CD14-positive monocyte (primary cell): ENCODE measurements at regions not wholly inside any gene's neighbourhood (a gene's known extent, or its start where the extent isn't known, plus 50 kb on each side); places are given as distances from the start of the nearest gene placed in this dataset.
"Not testable (repeated sequence)": the region's sequence is repeated elsewhere in the genome, so short reads cannot be mapped to it uniquely, and the experiment has no call there.

Experiments
- DNase-seq, 3 donors: peaks; one replicate each; pipeline ENCODE4 v3.0.0-alpha.2; 2011 to 2022
- H2AFZ ChIP-seq: 2 replicates; pipeline ENCODE4 v1.6.0; 2012; ENCODE audit warnings: mild to moderate bottlenecking, low read depth, low read length, inconsistent platforms; ENCODE audit not compliant: insufficient read depth, poor library complexity, severe bottlenecking
- H3K27ac ChIP-seq, 2 donors: 1 replicate in 1 of 2; 2 replicates in 1 of 2; pipeline ENCODE4 v1.5.1; 2012 to 2013; ENCODE audit warnings: low read length in 2 of 2, control low read depth in 1 of 2, inconsistent platforms in 1 of 2, low read depth in 1 of 2, mild to moderate bottlenecking in 1 of 2
- H3K27me3 ChIP-seq, 2 donors: one replicate each; pipeline versions ENCODE4 v1.6.0 to v1.6.1; 2011 to 2013; ENCODE audit warnings: low read length in 2 of 2; ENCODE audit not compliant: control insufficient read depth in 2 of 2, insufficient read depth in 2 of 2
- H3K36me3 ChIP-seq, 2 donors: replicated peaks in 1 of 2; 1 replicate in 1 of 2; 2 replicates in 1 of 2; pipeline versions ENCODE4 v1.5.1 to v1.6.1; 2012 to 2013; ENCODE audit warnings: low read length in 2 of 2, control low read depth in 1 of 2, inconsistent platforms in 1 of 2, mild to moderate bottlenecking in 1 of 2; ENCODE audit not compliant: insufficient read depth in 2 of 2, control insufficient read depth in 1 of 2
- H3K4me1 ChIP-seq, 2 donors: 1 replicate in 1 of 2; 2 replicates in 1 of 2; pipeline versions ENCODE4 v1.5.1 to v1.6.1; 2012 to 2013; ENCODE audit warnings: low read length in 2 of 2, control low read depth in 1 of 2, inconsistent platforms in 1 of 2, mild to moderate bottlenecking in 1 of 2, moderate library complexity in 1 of 2; ENCODE audit not compliant: insufficient read depth in 2 of 2, control insufficient read depth in 1 of 2
- H3K4me2 ChIP-seq: replicated peaks from 2 replicates; pipeline ENCODE3; 2012; ENCODE audit warnings: low read length, moderate library complexity, mild to moderate bottlenecking; ENCODE audit not compliant: poor library complexity, severe bottlenecking; ENCODE audit errors: extremely low read depth
- H3K4me3 ChIP-seq, 3 experiments: fragments of 200-600 bp in 1 of 3; sonication (generic) in 1 of 3; replicated peaks in 1 of 3; 1 replicate in 2 of 3; 2 replicates in 1 of 3; pipeline ENCODE4 v1.5.1; 2011 to 2013; ENCODE audit warnings: low read length in 3 of 3, mild to moderate bottlenecking in 3 of 3, control low read depth in 2 of 3, low read depth in 2 of 3, inconsistent platforms in 1 of 3, moderate library complexity in 1 of 3
- H3K79me2 ChIP-seq: 2 replicates; pipeline ENCODE4 v1.6.0; 2012; ENCODE audit warnings: mild to moderate bottlenecking, control low read depth, inconsistent platforms, low read length, moderate library complexity; ENCODE audit not compliant: insufficient read depth
- H3K9ac ChIP-seq: 2 replicates; pipeline ENCODE4 v1.6.0; 2017; ENCODE audit warnings: low read length, mild to moderate bottlenecking; ENCODE audit not compliant: insufficient read depth, poor library complexity, severe bottlenecking
- H3K9me3 ChIP-seq, 2 donors: replicated peaks in 1 of 2; 1 replicate in 1 of 2; 2 replicates in 1 of 2; pipeline versions ENCODE4 v1.5.1 to v1.6.1; 2012 to 2013; ENCODE audit warnings: low read length in 2 of 2, control low read depth in 1 of 2; ENCODE audit not compliant: control insufficient read depth in 1 of 2, insufficient read depth in 1 of 2
- H4K20me1 ChIP-seq: 2 replicates; pipeline ENCODE4 v1.6.0; 2012; ENCODE audit warnings: mild to moderate bottlenecking, low read length, control low read depth, moderate library complexity; ENCODE audit not compliant: insufficient read depth
- H3K27ac Mint-ChIP-seq, 7 donors: one replicate each; pipeline ENCODE4 v1.8.0; 2020; ENCODE audit warnings: mild to moderate bottlenecking in 7 of 7, mixed read lengths in 7 of 7, moderate library complexity in 6 of 7, inconsistent platforms in 2 of 7
- H3K27me3 Mint-ChIP-seq, 3 donors: one replicate each; pipeline ENCODE4 v1.8.0; 2021 to 2022; ENCODE audit warnings: low read depth in 3 of 3, mild to moderate bottlenecking in 3 of 3, mixed read lengths in 3 of 3, moderate library complexity in 3 of 3, inconsistent platforms in 1 of 3
- H3K36me3 Mint-ChIP-seq, 2 donors: one replicate each; pipeline ENCODE4 v1.8.0; 2020; ENCODE audit warnings: mixed read lengths in 2 of 2, inconsistent platforms in 1 of 2, mild to moderate bottlenecking in 1 of 2
- H3K4me1 Mint-ChIP-seq: one replicate; pipeline ENCODE4 v1.8.0; 2020; ENCODE audit warnings: mild to moderate bottlenecking, mixed read lengths
- H3K4me3 Mint-ChIP-seq, 2 donors: one replicate each; pipeline ENCODE4 v1.8.0; 2020; ENCODE audit warnings: mild to moderate bottlenecking in 2 of 2, mixed read lengths in 2 of 2, moderate library complexity in 1 of 2
- H3K9me3 Mint-ChIP-seq, 7 donors: one replicate each; pipeline ENCODE4 v1.8.0; 2020 to 2022; ENCODE audit warnings: mixed read lengths in 7 of 7, mild to moderate bottlenecking in 6 of 7, moderate library complexity in 6 of 7, inconsistent platforms in 2 of 7
- CTCF ChIP-seq: fragments of 200-600 bp; IDR thresholded peaks from one replicate; pipeline ENCODE4 v1.8.0; 2022; ENCODE audit warnings: antibody characterized with exemption, mild to moderate bottlenecking
- whole genome bisulfite sequencing: methylation state at CpG from one replicate; pipeline ENCODE4 v1.1.5; 2013; ENCODE audit warnings: missing lambda C conversion rate; ENCODE audit not compliant: insufficient coverage; 5-methylcytosine and 5-hydroxymethylcytosine counted together
- intact Hi-C, 2 donors: fragments of 100-400 bp; cut with micrococcal nuclease; formaldehyde crosslinking; loops; one replicate each; pipeline versions ENCODE4 v1.15.0 to v1.15.1; 2023

- Histone ChIP-seq H3K4me1 (no peaks in the 10 kb centered on the region), H3K9me3 (peaks cover 7 to 10% of the 10 kb centered on the region in 2 donors), H3K27ac (no peak overlapping the region), H4K20me1 (no peaks in the 10 kb centered on the region), H3K4me2 (no peak overlapping the region), H3K9ac (no peak overlapping the region), H2AFZ (no peak overlapping the region), H3K4me3 (no peak overlapping the region), H3K79me2 (no peaks in the 10 kb centered on the region), H3K36me3 (no peaks in the 10 kb centered on the region), H3K27me3 (no peaks in the 10 kb centered on the region)
- no peak for DNase-seq
- Mint-ChIP-seq H3K36me3 (no peaks in the 10 kb centered on the region), H3K27me3 (peaks cover 0 to 2% (median 2%) of the 10 kb centered on the region in 3 donors), H3K4me3 (no peak overlapping the region), H3K4me1 (no peaks in the 10 kb centered on the region), H3K27ac (no peak overlapping the region), H3K9me3 (peaks cover 2 to 20% (median 14%) of the 10 kb centered on the region in 7 donors)
- intact Hi-C loops: no loop called here
- no peak for TF ChIP-seq CTCF
- 75% methylated on average over 2 of the region's 12 CpGs for WGBS
Measured at GRCh38 chr17:21756856-21757619, 64.7 kb downstream of the KCNJ18 start.

DNA sequence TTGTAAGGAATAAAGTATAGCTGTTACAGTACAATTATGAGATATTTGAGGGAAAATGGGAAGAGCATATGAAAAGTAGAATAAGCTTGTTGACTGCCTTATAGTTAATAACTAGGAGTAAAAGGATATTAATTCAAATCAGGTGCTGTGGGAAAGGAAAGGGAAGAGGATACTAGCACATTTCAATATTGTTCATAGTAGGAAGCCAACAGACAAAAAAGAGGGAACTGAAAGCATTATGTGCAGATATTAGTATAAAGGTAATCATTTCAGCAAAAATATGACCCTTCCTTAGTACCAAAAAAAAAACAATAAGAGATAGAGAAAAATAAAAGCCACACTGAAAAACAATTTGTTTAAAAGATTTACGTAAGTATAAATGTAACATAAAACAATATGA, 67.3 kb downstream of the KCNJ18 start:
- H3K27ac Mint-ChIP-seq, H3K4me3 Mint-ChIP-seq, H3K27me3 ChIP-seq, H3K4me1 ChIP-seq, H3K79me2 ChIP-seq, H3K27ac ChIP-seq, H3K27me3 Mint-ChIP-seq, H3K36me3 ChIP-seq, H3K4me2 ChIP-seq, H3K4me3 ChIP-seq, intact Hi-C loops, H4K20me1 ChIP-seq, H3K9ac ChIP-seq, DNase-seq, H3K4me1 Mint-ChIP-seq, H2AFZ ChIP-seq, H3K36me3 Mint-ChIP-seq: not testable (repeated sequence)
- peaks cover 4 to 23% (median 17%) of the 10 kb centered on the region in 7 donors for H3K9me3 Mint-ChIP-seq
- WGBS: no CpG with 5 or more reads among the region's 1 CpG
- peaks cover 13% of the 10 kb centered on the region in 2 donors for H3K9me3 ChIP-seq

- DNase-seq, H3K4me3 ChIP-seq, H3K27me3 ChIP-seq, H3K79me2 ChIP-seq, H3K27ac Mint-ChIP-seq, H3K27me3 Mint-ChIP-seq, H3K9me3 ChIP-seq, H3K4me3 Mint-ChIP-seq, H3K4me1 ChIP-seq, H4K20me1 ChIP-seq, H3K36me3 ChIP-seq, H3K9ac ChIP-seq, H3K36me3 Mint-ChIP-seq, H3K27ac ChIP-seq, H3K4me2 ChIP-seq, H3K4me1 Mint-ChIP-seq, H2AFZ ChIP-seq, intact Hi-C loops: not testable (repeated sequence)
- WGBS: 82% methylated on average over 20 of the region's 25 CpGs
- peaks cover 7 to 18% (median 15%) of the 10 kb centered on the region in 7 donors for H3K9me3 Mint-ChIP-seq
Measured at GRCh38 chr17:21763738-21764340, 71.5 kb downstream of the KCNJ18 start.
